ENCODE measurements at regions not wholly inside any gene's neighbourhood (a gene's known extent, or its start where the extent isn't known, plus 50 kb on each side); places are given as distances from the start of the nearest gene placed in this dataset.
"Not testable (repeated sequence)": the region's sequence is repeated elsewhere in the genome, so short reads cannot be mapped to it uniquely, and the experiment has no call there.

DNA sequence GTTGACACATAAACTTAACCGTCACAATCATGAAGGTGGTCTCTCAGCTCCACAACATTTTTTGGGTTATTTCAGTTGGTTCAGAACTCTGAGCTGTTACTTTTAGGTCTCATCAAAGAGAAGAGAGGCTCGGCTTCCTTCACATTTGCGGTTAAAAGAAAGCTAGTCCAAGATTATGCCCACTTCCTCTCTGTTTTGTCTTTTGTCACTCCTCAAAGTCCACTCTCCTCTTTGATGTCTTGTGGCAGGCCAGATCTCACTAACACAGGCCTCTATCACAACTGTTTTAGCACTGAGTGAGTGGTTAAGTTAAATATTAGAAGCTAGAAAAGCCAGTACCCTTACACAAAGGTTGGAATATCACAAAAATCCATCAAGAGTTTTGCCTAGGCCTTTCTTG, 195.7 kb downstream of the FCRL5 start:
- DNase-seq (ENCODE audit: low read depth) = no peak
- TF ChIP-seq CTCF (conservative IDR thresholded peaks at IDR 0.05; ENCODE audit: control insufficient read depth, insufficient read depth, low read depth, low read length) = no peak
- H3K4me3 ChIP-seq (ENCODE audit: control insufficient read depth, low read depth, low read length) = no peak overlapping the region

DNA sequence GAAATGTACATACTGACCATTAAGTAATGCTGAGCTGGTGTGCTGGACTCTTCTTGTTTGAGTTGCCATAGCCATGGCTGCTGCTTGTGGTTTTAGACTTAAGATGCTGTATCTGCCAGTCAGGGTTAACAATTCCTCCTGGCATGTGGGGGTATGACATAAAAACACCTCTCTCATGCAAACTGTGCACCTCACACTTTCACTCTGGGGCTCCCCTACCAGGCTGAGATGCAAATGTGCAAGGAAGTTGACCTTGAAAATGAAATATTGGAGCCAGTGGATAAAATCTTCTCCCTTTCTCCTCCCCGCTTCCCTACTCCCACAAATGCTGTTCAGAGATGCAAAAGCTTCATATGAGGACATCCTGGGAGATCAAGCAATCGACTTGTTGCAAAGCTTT, 198.8 kb downstream of the FCRL5 start:
- TF ChIP-seq CTCF (conservative IDR thresholded peaks at IDR 0.05; ENCODE audit: control insufficient read depth, insufficient read depth, low read depth, low read length) = no peak
- DNase-seq (ENCODE audit: low read depth) = no peak
- H3K4me3 ChIP-seq (ENCODE audit: control insufficient read depth, low read depth, low read length) = no peak overlapping the region

- DNase-seq (ENCODE audit: low read depth) = no peak
- H3K4me3 ChIP-seq (ENCODE audit: control insufficient read depth, low read depth, low read length) = no peak overlapping the region
- TF ChIP-seq CTCF (conservative IDR thresholded peaks at IDR 0.05; ENCODE audit: control insufficient read depth, insufficient read depth, low read depth, low read length) = no peak
Observed at GRCh38 chr1:157352817-157353408, 199.4 kb downstream of the FCRL5 start.

GRCh38 chr1:157352216-157352615, 200.1 kb downstream of the FCRL5 start:
- no peak for DNase-seq (ENCODE audit: low read depth)
- TF ChIP-seq CTCF (conservative IDR thresholded peaks at IDR 0.05; ENCODE audit: control insufficient read depth, insufficient read depth, low read depth, low read length) = no peak
- no peak overlapping the region for H3K4me3 ChIP-seq (ENCODE audit: control insufficient read depth, low read depth, low read length)

GRCh38 chr1:157351800-157352199, 200.5 kb downstream of the FCRL5 start:
- H3K4me3 ChIP-seq (ENCODE audit: control insufficient read depth, low read depth, low read length); DNase-seq (ENCODE audit: low read depth): not testable (repeated sequence)

DNA sequence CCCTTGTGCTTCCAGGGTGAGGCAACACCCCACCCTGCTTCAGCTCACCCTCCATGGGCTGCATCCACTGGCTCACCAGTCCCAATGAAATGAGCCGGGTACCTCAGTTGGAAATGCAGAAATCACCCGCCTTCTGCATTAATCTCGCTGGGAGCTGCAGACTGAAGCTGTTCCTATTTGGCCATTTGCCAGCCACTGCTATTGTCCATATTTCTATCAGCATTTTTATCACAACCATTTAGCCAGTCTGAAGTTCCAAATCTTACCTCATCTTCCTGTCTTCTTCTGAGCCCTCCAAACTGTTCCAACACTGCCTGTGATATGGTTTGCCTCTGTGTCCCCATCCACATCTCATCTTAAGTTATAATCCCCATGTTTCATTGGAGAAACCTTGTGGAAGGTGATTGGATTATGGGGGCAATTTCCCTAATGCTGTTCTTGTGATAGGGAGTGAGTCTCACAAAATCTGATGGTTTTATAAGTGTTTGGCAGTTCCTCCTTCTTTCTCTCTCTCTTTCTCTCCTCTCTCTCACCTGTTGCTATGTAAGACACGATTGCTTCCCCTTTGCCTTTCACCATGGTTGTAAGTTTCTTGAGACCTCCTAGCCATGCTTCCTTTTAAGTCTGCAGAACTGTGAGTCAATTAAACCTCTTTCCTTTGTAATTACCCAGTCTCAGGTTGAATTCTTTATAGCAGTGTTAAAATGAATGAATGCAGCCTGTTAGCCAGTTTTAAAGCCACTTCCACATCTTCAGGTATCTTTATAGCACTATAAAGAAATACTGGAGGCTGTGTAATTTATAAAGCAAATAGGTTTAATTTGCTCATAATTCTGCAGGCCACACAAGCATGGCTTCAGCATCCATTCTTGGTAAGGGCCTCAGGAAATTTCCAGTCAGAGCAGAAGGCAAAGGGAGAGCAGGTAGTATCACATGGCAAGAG, 203.5 kb downstream of the FCRL5 start:
- H3K4me3 ChIP-seq (ENCODE audit: control insufficient read depth, low read depth, low read length) = no peak overlapping the region
- no peak for DNase-seq (ENCODE audit: low read depth)
- no peak for TF ChIP-seq CTCF (conservative IDR thresholded peaks at IDR 0.05; ENCODE audit: control insufficient read depth, insufficient read depth, low read depth, low read length)

DNA sequence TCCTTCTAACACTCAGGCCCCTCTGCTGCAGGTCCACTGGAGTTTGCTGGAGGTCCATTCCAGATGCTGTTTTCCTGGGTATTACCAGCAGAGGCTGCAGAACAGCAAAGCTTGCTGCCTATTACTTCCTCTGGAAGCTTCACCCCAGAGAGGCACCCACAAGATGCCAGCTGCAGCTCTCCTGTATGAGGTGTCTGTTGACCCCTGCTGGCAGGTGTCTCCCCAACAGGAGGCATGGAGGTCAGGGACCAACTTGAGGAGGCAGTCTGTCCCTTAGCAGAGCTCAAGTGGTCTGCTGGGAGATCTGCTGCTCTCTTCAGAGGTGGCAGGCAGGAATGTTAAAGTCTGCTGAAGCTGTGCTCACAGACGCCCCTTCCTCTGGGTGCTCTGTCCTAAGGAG, 204.8 kb downstream of the FCRL5 start:
- no peak for DNase-seq (ENCODE audit: low read depth)
- no peak for TF ChIP-seq CTCF (conservative IDR thresholded peaks at IDR 0.05; ENCODE audit: control insufficient read depth, insufficient read depth, low read depth, low read length)
- no peak overlapping the region for H3K4me3 ChIP-seq (ENCODE audit: control insufficient read depth, low read depth, low read length)

DNA sequence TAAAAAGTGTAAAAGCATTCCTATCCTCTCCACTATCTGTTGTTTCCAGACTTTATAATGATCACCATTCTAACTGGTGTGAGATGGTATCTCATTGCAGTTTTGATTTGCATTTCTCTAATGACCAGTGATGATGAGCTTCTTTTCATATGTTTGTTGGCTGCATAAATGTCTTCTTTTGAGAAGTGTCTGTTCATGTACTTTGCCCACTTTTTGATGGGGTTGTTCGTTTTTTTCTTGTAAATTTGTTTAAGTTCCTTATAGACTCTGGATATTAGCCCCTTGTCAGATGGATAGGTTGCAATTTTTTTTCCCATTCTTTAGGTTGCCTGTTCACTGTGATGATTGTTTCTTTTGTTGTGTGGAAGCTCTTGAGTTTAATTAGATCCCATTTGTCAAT, 199.6 kb upstream of the ETV3 start:
- DNase-seq (ENCODE audit: low read depth); H3K4me3 ChIP-seq (ENCODE audit: control insufficient read depth, low read depth, low read length): not testable (repeated sequence)
